ENCODE measurements at regions not wholly inside any gene's neighbourhood (a gene's known extent, or its start where the extent isn't known, plus 50 kb on each side); places are given as distances from the start of the nearest gene placed in this dataset.

DNA sequence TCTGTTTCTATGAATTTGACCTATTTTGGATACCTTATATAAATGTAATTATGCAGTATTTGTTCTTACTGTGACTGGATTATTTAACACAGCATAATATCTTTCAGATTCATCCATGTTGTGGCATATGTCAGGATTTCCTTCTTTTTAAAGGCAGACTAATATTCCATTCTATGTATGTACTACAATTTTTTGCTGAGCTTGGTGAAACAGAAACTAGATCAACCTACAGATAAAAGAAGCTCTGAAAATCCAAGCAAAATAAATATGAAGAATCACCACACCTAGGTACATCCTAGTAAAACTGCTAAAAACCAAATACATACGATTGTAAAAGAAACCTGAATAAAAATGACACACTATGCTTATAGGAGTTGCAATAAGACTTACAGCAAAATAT lies 300.5 kb downstream of the HTR7 start:
- TF ChIP-seq, protein P1, sequence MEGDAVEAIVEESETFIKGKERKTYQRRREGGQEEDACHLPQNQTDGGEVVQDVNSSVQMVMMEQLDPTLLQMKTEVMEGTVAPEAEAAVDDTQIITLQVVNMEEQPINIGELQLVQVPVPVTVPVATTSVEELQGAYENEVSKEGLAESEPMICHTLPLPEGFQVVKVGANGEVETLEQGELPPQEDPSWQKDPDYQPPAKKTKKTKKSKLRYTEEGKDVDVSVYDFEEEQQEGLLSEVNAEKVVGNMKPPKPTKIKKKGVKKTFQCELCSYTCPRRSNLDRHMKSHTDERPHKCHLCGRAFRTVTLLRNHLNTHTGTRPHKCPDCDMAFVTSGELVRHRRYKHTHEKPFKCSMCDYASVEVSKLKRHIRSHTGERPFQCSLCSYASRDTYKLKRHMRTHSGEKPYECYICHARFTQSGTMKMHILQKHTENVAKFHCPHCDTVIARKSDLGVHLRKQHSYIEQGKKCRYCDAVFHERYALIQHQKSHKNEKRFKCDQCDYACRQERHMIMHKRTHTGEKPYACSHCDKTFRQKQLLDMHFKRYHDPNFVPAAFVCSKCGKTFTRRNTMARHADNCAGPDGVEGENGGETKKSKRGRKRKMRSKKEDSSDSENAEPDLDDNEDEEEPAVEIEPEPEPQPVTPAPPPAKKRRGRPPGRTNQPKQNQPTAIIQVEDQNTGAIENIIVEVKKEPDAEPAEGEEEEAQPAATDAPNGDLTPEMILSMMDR (conservative IDR thresholded peaks at IDR 0.05; ENCODE audit: low read length) = no peak
- TF ChIP-seq EZH2phosphoT487 (IDR thresholded peaks at IDR 0.05; ENCODE audit: borderline replicate concordance, low read depth, low read length) = no peak

Measured in OCI-LY7 (cell line).